ENCODE measurements at regions not wholly inside any gene's neighbourhood (a gene's known extent, or its start where the extent isn't known, plus 50 kb on each side); places are given as distances from the start of the nearest gene placed in this dataset.

DNA sequence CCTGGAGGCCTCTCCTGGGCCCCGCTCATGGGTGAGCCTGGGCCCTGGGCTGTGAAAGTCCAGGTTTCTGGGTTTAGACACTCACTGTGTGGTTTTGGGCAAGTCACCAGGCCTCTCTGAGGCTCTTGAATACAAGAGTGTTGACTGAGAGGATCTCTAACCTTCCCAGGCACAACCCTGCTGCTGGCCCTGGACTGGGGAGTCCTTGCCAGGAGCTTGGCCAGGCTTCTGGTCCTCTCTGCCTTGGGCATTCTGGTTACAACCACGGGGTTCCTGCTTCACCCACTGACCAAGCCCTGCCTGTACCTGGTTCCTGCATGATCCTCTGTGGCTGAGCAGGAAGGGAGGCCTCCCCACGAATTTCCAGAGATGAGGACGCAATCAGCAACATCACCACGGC lies 63.6 kb upstream of the COL13A1 start:
- no peak overlapping the region for H3K27ac ChIP-seq (ENCODE audit: low read depth, low read length)
- no peak for TF ChIP-seq EZH2phosphoT487 (IDR thresholded peaks at IDR 0.05; ENCODE audit: borderline replicate concordance, low read length)
- TF ChIP-seq, protein P1, sequence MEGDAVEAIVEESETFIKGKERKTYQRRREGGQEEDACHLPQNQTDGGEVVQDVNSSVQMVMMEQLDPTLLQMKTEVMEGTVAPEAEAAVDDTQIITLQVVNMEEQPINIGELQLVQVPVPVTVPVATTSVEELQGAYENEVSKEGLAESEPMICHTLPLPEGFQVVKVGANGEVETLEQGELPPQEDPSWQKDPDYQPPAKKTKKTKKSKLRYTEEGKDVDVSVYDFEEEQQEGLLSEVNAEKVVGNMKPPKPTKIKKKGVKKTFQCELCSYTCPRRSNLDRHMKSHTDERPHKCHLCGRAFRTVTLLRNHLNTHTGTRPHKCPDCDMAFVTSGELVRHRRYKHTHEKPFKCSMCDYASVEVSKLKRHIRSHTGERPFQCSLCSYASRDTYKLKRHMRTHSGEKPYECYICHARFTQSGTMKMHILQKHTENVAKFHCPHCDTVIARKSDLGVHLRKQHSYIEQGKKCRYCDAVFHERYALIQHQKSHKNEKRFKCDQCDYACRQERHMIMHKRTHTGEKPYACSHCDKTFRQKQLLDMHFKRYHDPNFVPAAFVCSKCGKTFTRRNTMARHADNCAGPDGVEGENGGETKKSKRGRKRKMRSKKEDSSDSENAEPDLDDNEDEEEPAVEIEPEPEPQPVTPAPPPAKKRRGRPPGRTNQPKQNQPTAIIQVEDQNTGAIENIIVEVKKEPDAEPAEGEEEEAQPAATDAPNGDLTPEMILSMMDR (IDR thresholded peaks at IDR 0.05; ENCODE audit: low read depth, low read length, poor library complexity, severe bottlenecking) = no peak
- no peaks in the 10 kb centered on the region for H3K27me3 ChIP-seq (ENCODE audit: control insufficient read depth, low read length)
- H3K4me1 ChIP-seq (ENCODE audit: control insufficient read depth, low read length) = peaks cover 9% of the 10 kb centered on the region
- H3K4me3 ChIP-seq (ENCODE audit: low read length) = no peak overlapping the region
- no peaks in the 10 kb centered on the region for H3K79me2 ChIP-seq (ENCODE audit: control insufficient read depth, low read length)
- no peak overlapping the region for H3K4me2 ChIP-seq (ENCODE audit: low read length)
- no peaks in the 10 kb centered on the region for H3K9me3 ChIP-seq (ENCODE audit: control insufficient read depth, insufficient read depth, low read length)
- H3K9me2 ChIP-seq (replicated peaks; ENCODE audit: control insufficient read depth, low read length) = no peaks in the 10 kb centered on the region
- no peaks in the 10 kb centered on the region for H3K36me3 ChIP-seq (ENCODE audit: control insufficient read depth, low read length)
- H4K20me1 ChIP-seq (ENCODE audit: control insufficient read depth, insufficient read depth, low read depth, low read length) = no peaks in the 10 kb centered on the region
- H3F3A ChIP-seq (ENCODE audit: control insufficient read depth, insufficient read depth) = no peaks in the 10 kb centered on the region

DNA sequence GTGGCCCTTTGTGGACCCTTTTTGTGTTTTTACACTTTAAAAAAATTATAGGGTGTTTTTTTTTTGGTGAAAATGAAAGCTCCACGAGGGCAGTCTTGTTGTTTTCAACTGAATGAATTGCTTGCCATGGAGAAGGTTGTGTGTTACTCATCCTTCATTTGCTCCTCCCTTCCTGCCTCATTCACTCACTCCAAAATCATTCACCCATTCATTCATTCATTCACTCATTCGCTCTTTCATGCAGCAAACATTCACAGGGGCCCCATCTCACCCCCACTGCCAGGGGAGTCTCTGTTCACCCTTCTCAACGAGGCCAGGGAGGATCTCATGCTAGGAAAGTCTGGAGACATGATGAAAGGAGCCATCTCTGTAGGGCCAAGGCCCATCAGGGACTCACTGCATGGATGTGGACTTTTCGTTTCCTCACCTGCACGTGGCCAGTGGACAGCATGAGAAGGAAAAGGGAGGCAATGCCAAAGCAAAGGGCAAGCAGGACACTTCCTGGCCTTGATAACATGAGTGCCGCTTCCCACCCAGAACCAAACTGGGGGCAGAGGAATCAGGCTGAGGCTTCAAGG lies 62.8 kb upstream of the COL13A1 start:
- H3F3A ChIP-seq (ENCODE audit: control insufficient read depth, insufficient read depth) = no peaks in the 10 kb centered on the region
- H3K4me2 ChIP-seq (ENCODE audit: low read length) = no peak overlapping the region
- H3K27ac ChIP-seq (ENCODE audit: low read depth, low read length) = no peak overlapping the region
- no peak for TF ChIP-seq EZH2phosphoT487 (IDR thresholded peaks at IDR 0.05; ENCODE audit: borderline replicate concordance, low read length)
- TF ChIP-seq, protein P1 (IDR thresholded peaks at IDR 0.05; ENCODE audit: low read depth, low read length, poor library complexity, severe bottlenecking) = no peak
- H3K27me3 ChIP-seq (ENCODE audit: control insufficient read depth, low read length) = no peaks in the 10 kb centered on the region
- no peaks in the 10 kb centered on the region for H3K79me2 ChIP-seq (ENCODE audit: control insufficient read depth, low read length)
- no peaks in the 10 kb centered on the region for H3K9me2 ChIP-seq (replicated peaks; ENCODE audit: control insufficient read depth, low read length)
- H3K4me3 ChIP-seq (ENCODE audit: low read length) = no peak overlapping the region
- H3K9me3 ChIP-seq (ENCODE audit: control insufficient read depth, insufficient read depth, low read length) = no peaks in the 10 kb centered on the region
- H3K4me1 ChIP-seq (ENCODE audit: control insufficient read depth, low read length) = peaks cover 9% of the 10 kb centered on the region
- no peaks in the 10 kb centered on the region for H4K20me1 ChIP-seq (ENCODE audit: control insufficient read depth, insufficient read depth, low read depth, low read length)
- H3K36me3 ChIP-seq (ENCODE audit: control insufficient read depth, low read length) = no peaks in the 10 kb centered on the region

DNA sequence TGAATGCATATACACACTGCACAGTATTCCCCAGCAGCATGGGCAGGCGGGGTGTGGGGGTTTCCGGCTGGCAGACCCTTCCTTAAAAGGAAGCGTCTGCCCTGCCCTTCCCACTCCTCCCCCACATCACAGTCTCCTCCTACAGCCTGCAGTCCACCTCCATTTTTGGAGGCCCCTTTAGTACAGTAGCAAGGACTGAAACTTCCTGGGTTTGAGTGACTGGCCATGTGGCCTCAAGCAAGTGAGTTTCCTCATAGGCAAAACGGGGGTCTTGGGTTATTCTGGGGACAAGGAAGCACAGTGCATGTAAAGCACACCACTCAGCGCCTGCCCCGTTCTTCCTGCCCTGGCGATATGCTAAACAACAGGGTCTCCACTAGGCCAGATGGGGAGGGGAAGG lies 62.1 kb upstream of the COL13A1 start:
- H3K27ac ChIP-seq (ENCODE audit: low read depth, low read length) = no peak overlapping the region
- no peak overlapping the region for H3K4me3 ChIP-seq (ENCODE audit: low read length)
- H3K9me3 ChIP-seq (ENCODE audit: control insufficient read depth, insufficient read depth, low read length) = no peaks in the 10 kb centered on the region
- H3K27me3 ChIP-seq (ENCODE audit: control insufficient read depth, low read length) = no peaks in the 10 kb centered on the region
- no peak overlapping the region for H3K4me2 ChIP-seq (ENCODE audit: low read length)
- no peaks in the 10 kb centered on the region for H3K79me2 ChIP-seq (ENCODE audit: control insufficient read depth, low read length)
- H3K9me2 ChIP-seq (replicated peaks; ENCODE audit: control insufficient read depth, low read length) = no peaks in the 10 kb centered on the region
- H3F3A ChIP-seq (ENCODE audit: control insufficient read depth, insufficient read depth) = no peaks in the 10 kb centered on the region
- no peaks in the 10 kb centered on the region for H3K36me3 ChIP-seq (ENCODE audit: control insufficient read depth, low read length)
- TF ChIP-seq EZH2phosphoT487 (IDR thresholded peaks at IDR 0.05; ENCODE audit: borderline replicate concordance, low read length) = no peak
- TF ChIP-seq, protein P1 (IDR thresholded peaks at IDR 0.05; ENCODE audit: low read depth, low read length, poor library complexity, severe bottlenecking) = no peak
- peaks cover 5% of the 10 kb centered on the region for H3K4me1 ChIP-seq (ENCODE audit: control insufficient read depth, low read length)
- no peaks in the 10 kb centered on the region for H4K20me1 ChIP-seq (ENCODE audit: control insufficient read depth, insufficient read depth, low read depth, low read length)
